H7 (cell line): ENCODE measurements at regions not wholly inside any gene's neighbourhood (a gene's known extent, or its start where the extent isn't known, plus 50 kb on each side); places are given as distances from the start of the nearest gene placed in this dataset.
"Not testable (repeated sequence)": the region's sequence is repeated elsewhere in the genome, so short reads cannot be mapped to it uniquely, and the experiment has no call there.

ENCODE experiments used
- DNase-seq: peaks from one replicate; pipeline ENCODE4 v3.0.0; 2012
- H3K27me3 ChIP-seq: 2 replicates; pipeline ENCODE4 v1.6.0; 2011; ENCODE audit warnings: mild to moderate bottlenecking, low read length; ENCODE audit not compliant: control insufficient read depth, insufficient read depth
- H3K36me3 ChIP-seq: replicated peaks from 2 replicates; pipeline ENCODE4 v1.5.1; 2011; ENCODE audit warnings: low read length; ENCODE audit not compliant: control insufficient read depth, insufficient read depth
- H3K4me3 ChIP-seq: 2 replicates; pipeline ENCODE4 v1.5.1; 2011; ENCODE audit warnings: low read depth, mild to moderate bottlenecking, control low read depth, low read length, moderate library complexity; ENCODE audit not compliant: insufficient read depth

GRCh38 chr9:23039402-23039801 is 592.8 kb downstream of the DMRTA1 start:
- Histone ChIP-seq H3K27me3 (no peaks in the 10 kb centered on the region), H3K4me3 (no peak overlapping the region), H3K36me3 (no peaks in the 10 kb centered on the region)
- DNase-seq: no peak

GRCh38 chr9:23041466-23041865 is 594.8 kb downstream of the DMRTA1 start:
- DNase-seq: no peak
- H3K4me3 ChIP-seq: no peak overlapping the region
- no peaks in the 10 kb centered on the region for H3K27me3 ChIP-seq
- H3K36me3 ChIP-seq: no peaks in the 10 kb centered on the region

GRCh38 chr9:23044549-23044948 is 597.9 kb downstream of the DMRTA1 start:
- no peaks in the 10 kb centered on the region for H3K36me3 ChIP-seq
- no peak overlapping the region for H3K4me3 ChIP-seq
- H3K27me3 ChIP-seq: no peaks in the 10 kb centered on the region
- DNase-seq: no peak

- not testable (repeated sequence) for H3K27me3 ChIP-seq, H3K4me3 ChIP-seq, DNase-seq, H3K36me3 ChIP-seq
These were observed 599.4 kb downstream of the DMRTA1 start for GRCh38 chr9:23046026-23046425.

- Histone ChIP-seq H3K27me3 (no peaks in the 10 kb centered on the region), H3K4me3 (no peak overlapping the region), H3K36me3 (no peaks in the 10 kb centered on the region)
- DNase-seq: no peak
These were observed 603.9 kb downstream of the DMRTA1 start for GRCh38 chr9:23050548-23050947.

- H3K4me3 ChIP-seq: no peak overlapping the region
- no peaks in the 10 kb centered on the region for H3K36me3 ChIP-seq
- no peaks in the 10 kb centered on the region for H3K27me3 ChIP-seq
- DNase-seq: no peak
These were observed 626.5 kb downstream of the DMRTA1 start for GRCh38 chr9:23073136-23073535.

- Histone ChIP-seq H3K36me3 (no peaks in the 10 kb centered on the region), H3K4me3 (no peak overlapping the region), H3K27me3 (no peaks in the 10 kb centered on the region)
- no peak for DNase-seq
These were observed 633.2 kb downstream of the DMRTA1 start for GRCh38 chr9:23079798-23080197.

- Histone ChIP-seq H3K36me3 (no peaks in the 10 kb centered on the region), H3K4me3 (no peak overlapping the region), H3K27me3 (no peaks in the 10 kb centered on the region)
- DNase-seq: peak; percentile 2
These were observed 634.8 kb downstream of the DMRTA1 start for GRCh38 chr9:23081377-23081776.

GRCh38 chr9:23088932-23089364 is 642.3 kb downstream of the DMRTA1 start:
- Histone ChIP-seq H3K4me3 (no peak overlapping the region), H3K36me3 (no peaks in the 10 kb centered on the region), H3K27me3 (no peaks in the 10 kb centered on the region)
- peak; percentile 41 for DNase-seq

GRCh38 chr9:23117616-23118015 is 671.0 kb downstream of the DMRTA1 start:
- no peaks in the 10 kb centered on the region for H3K36me3 ChIP-seq
- no peak for DNase-seq
- no peaks in the 10 kb centered on the region for H3K27me3 ChIP-seq

GRCh38 chr9:23120630-23121029 is 674.0 kb downstream of the DMRTA1 start:
- H3K27me3 ChIP-seq: no peaks in the 10 kb centered on the region
- no peak overlapping the region for H3K4me3 ChIP-seq
- H3K36me3 ChIP-seq: no peaks in the 10 kb centered on the region
- no peak for DNase-seq

More at GRCh38 chr9:23117616-23118015, 671.0 kb downstream of the DMRTA1 start:
- no peak overlapping the region for H3K4me3 ChIP-seq

- Histone ChIP-seq H3K4me3 (no peak overlapping the region), H3K27me3 (no peaks in the 10 kb centered on the region), H3K36me3 (no peaks in the 10 kb centered on the region)
- DNase-seq: peak; percentile 7
These were observed 676.5 kb downstream of the DMRTA1 start for GRCh38 chr9:23123048-23123632.

GRCh38 chr9:23145467-23145866 is 680.6 kb downstream of the ELAVL2 start:
- no peak for DNase-seq
- H3K4me3 ChIP-seq: no peak overlapping the region
- H3K36me3 ChIP-seq: no peaks in the 10 kb centered on the region
- H3K27me3 ChIP-seq: no peaks in the 10 kb centered on the region

GRCh38 chr9:23153058-23153457 is 673.0 kb downstream of the ELAVL2 start:
- DNase-seq: no peak

GRCh38 chr9:23160491-23160890 is 665.5 kb downstream of the ELAVL2 start:
- DNase-seq: no peak
- no peaks in the 10 kb centered on the region for H3K27me3 ChIP-seq
- H3K4me3 ChIP-seq: no peak overlapping the region
- no peaks in the 10 kb centered on the region for H3K36me3 ChIP-seq

More at GRCh38 chr9:23153058-23153457, 673.0 kb downstream of the ELAVL2 start:
- Histone ChIP-seq H3K27me3 (no peaks in the 10 kb centered on the region), H3K4me3 (no peak overlapping the region), H3K36me3 (no peaks in the 10 kb centered on the region)

GRCh38 chr9:23160952-23161469 is 665.0 kb downstream of the ELAVL2 start:
- no peak overlapping the region for H3K4me3 ChIP-seq
- H3K36me3 ChIP-seq: no peaks in the 10 kb centered on the region
- DNase-seq: no peak
- H3K27me3 ChIP-seq: no peaks in the 10 kb centered on the region
